HFFc6 (cell line): ENCODE measurements at regions not wholly inside any gene's neighbourhood (a gene's known extent, or its start where the extent isn't known, plus 50 kb on each side); places are given as distances from the start of the nearest gene placed in this dataset.
"Not testable (repeated sequence)": the region's sequence is repeated elsewhere in the genome, so short reads cannot be mapped to it uniquely, and the experiment has no call there.

Experiments
- DNase-seq: peaks from one replicate; pipeline ENCODE4 v3.0.0-alpha.2; 2018
- H3K27ac Mint-ChIP-seq: 2 replicates; pipeline ENCODE4 v1.8.0; 2020; ENCODE audit warnings: mild to moderate bottlenecking, mixed read lengths
- H3K27me3 Mint-ChIP-seq: 2 replicates; pipeline ENCODE4 v1.8.0; 2021; ENCODE audit warnings: mild to moderate bottlenecking, moderate library complexity, mixed read lengths; ENCODE audit not compliant: insufficient read depth
- H3K36me3 Mint-ChIP-seq: 2 replicates; pipeline ENCODE4 v1.8.0; 2021; ENCODE audit warnings: low read depth, mixed read lengths
- H3K4me1 Mint-ChIP-seq: 2 replicates; pipeline ENCODE4 v1.8.0; 2020; ENCODE audit warnings: low read depth, mixed read lengths
- H3K4me3 Mint-ChIP-seq: 2 replicates; pipeline ENCODE4 v1.8.0; 2020; ENCODE audit warnings: mild to moderate bottlenecking, moderate library complexity, mixed read lengths
- H3K9me3 Mint-ChIP-seq: 2 replicates; pipeline ENCODE4 v1.8.0; 2020; ENCODE audit warnings: mild to moderate bottlenecking, mixed read lengths
- CTCF ChIP-seq: fragments of 200-600 bp; sonication (generic); IDR thresholded peaks from 2 replicates; pipeline ENCODE4 v1.5.0; 2021; ENCODE audit warnings: antibody characterized with exemption, mild to moderate bottlenecking

- DNase-seq: no peak
- peak; percentile 29; the same call in 1 of the 2 replicates for TF ChIP-seq CTCF
- Mint-ChIP-seq H3K27me3 (peaks cover 15% of the 10 kb centered on the region), H3K4me1 (no peaks in the 10 kb centered on the region), H3K9me3 (peaks cover 10% of the 10 kb centered on the region), H3K36me3 (0 out of 2 replicates have a peak, but pooled peaks cover 11% of the 10 kb centered on the region), H3K4me3 (no peak overlapping the region), H3K27ac (no peak overlapping the region)
Observed at GRCh38 chr7:36062154-36062815, 90.8 kb upstream of the EEPD1 start.

GRCh38 chr7:36064676-36065075 is 88.4 kb upstream of the EEPD1 start:
- no peak overlapping the region for H3K27ac Mint-ChIP-seq
- peaks cover 12% of the 10 kb centered on the region for H3K27me3 Mint-ChIP-seq
- no peaks in the 10 kb centered on the region for H3K4me1 Mint-ChIP-seq
- 0 out of 2 replicates have a peak, but pooled peaks cover 11% of the 10 kb centered on the region for H3K36me3 Mint-ChIP-seq
- no peak for TF ChIP-seq CTCF
- H3K4me3 Mint-ChIP-seq: no peak overlapping the region
- H3K9me3 Mint-ChIP-seq: peaks cover 10% of the 10 kb centered on the region
- DNase-seq: no peak

- DNase-seq, H3K4me3 Mint-ChIP-seq, H3K27ac Mint-ChIP-seq, H3K4me1 Mint-ChIP-seq, H3K9me3 Mint-ChIP-seq: not testable (repeated sequence)
- 0 out of 2 replicates have a peak, but pooled peaks cover 11% of the 10 kb centered on the region for H3K36me3 Mint-ChIP-seq
- peaks cover 16% of the 10 kb centered on the region for H3K27me3 Mint-ChIP-seq
Observed at GRCh38 chr7:36065563-36066342, 87.3 kb upstream of the EEPD1 start.

GRCh38 chr7:36066343-36066664 is 86.8 kb upstream of the EEPD1 start:
- H3K36me3 Mint-ChIP-seq: 0 out of 2 replicates have a peak, but pooled peaks cover 11% of the 10 kb centered on the region
- DNase-seq: no peak
- no peaks in the 10 kb centered on the region for H3K4me1 Mint-ChIP-seq
- H3K4me3 Mint-ChIP-seq: no peak overlapping the region
- no peak overlapping the region for H3K27ac Mint-ChIP-seq
- peaks cover 16% of the 10 kb centered on the region for H3K27me3 Mint-ChIP-seq
- peaks cover 10% of the 10 kb centered on the region for H3K9me3 Mint-ChIP-seq
- TF ChIP-seq CTCF: no peak

GRCh38 chr7:36070230-36070629 is 82.8 kb upstream of the EEPD1 start:
- Mint-ChIP-seq H3K4me1 (no peaks in the 10 kb centered on the region), H3K4me3 (no peak overlapping the region), H3K9me3 (peaks cover 10% of the 10 kb centered on the region), H3K36me3 (0 out of 2 replicates have a peak, but pooled peaks cover 11% of the 10 kb centered on the region), H3K27me3 (peaks cover 16% of the 10 kb centered on the region), H3K27ac (no peak overlapping the region)
- no peak for TF ChIP-seq CTCF
- no peak for DNase-seq

GRCh38 chr7:36071605-36072004 is 81.4 kb upstream of the EEPD1 start:
- DNase-seq: no peak
- no peaks in the 10 kb centered on the region for H3K9me3 Mint-ChIP-seq
- no peaks in the 10 kb centered on the region for H3K4me1 Mint-ChIP-seq
- TF ChIP-seq CTCF: no peak
- H3K36me3 Mint-ChIP-seq: no peaks in the 10 kb centered on the region
- no peak overlapping the region for H3K4me3 Mint-ChIP-seq
- no peak overlapping the region for H3K27ac Mint-ChIP-seq
- peaks cover 17% of the 10 kb centered on the region for H3K27me3 Mint-ChIP-seq
